ENCODE measurements at regions not wholly inside any gene's neighbourhood (a gene's known extent, or its start where the extent isn't known, plus 50 kb on each side); places are given as distances from the start of the nearest gene placed in this dataset.

GRCh38 chr20:7178004-7178403, 410.5 kb downstream of the BMP2 start:
- BruUV-seq (replicated peaks) = no TSS peak
- Histone ChIP-seq H3K18ac (ENCODE audit: low read depth, low read length) (no peak overlapping the region), H4K5ac (ENCODE audit: low read depth, low read length) (no peak overlapping the region), H2BK15ac (ENCODE audit: low read depth, low read length) (no peak overlapping the region), H3K27me3 (ENCODE audit: control insufficient read depth, insufficient read depth, low read length) (no peaks in the 10 kb centered on the region), H2AK9ac (replicated peaks; ENCODE audit: low read depth, low read length, poor library complexity) (no peak overlapping the region), H4K20me1 (ENCODE audit: insufficient read depth, low read length) (no peaks in the 10 kb centered on the region), H3K79me1 (ENCODE audit: low read depth in 1 of 2, low read length in 2 of 2) (no peaks in the 10 kb centered on the region), H3K4me2 (ENCODE audit: low read depth, low read length) (no peak overlapping the region), H3K14ac (replicated peaks; ENCODE audit: low read depth, low read length) (no peak overlapping the region), H2BK5ac (ENCODE audit: low read depth, low read length, poor library complexity, severe bottlenecking) (no peak overlapping the region), H4K91ac (ENCODE audit: insufficient read depth, low read depth, low read length) (no peak overlapping the region), H2AFZ (replicated peaks; ENCODE audit: low read length, poor library complexity) (no peak overlapping the region), H3K9ac (ENCODE audit: low read depth, low read length) (no peak overlapping the region), H2AK5ac (ENCODE audit: low read depth, low read length) (no peak overlapping the region), H3K9me1 (ENCODE audit: insufficient read depth, low read length) (no peaks in the 10 kb centered on the region), H3K27ac (ENCODE audit: insufficient read depth, low read length) (no peak overlapping the region), H3K23ac (ENCODE audit: low read depth, low read length) (no peak overlapping the region), H3K9me3 (ENCODE audit: control insufficient read depth, insufficient read depth, low read length) (0 out of 2 replicates have a peak, but pooled peaks cover 3% of the 10 kb centered on the region), H3K56ac (ENCODE audit: extremely low read depth, insufficient read depth, low read length) (no peak overlapping the region), H4K8ac (ENCODE audit: low read depth in 2 of 2, low read length in 2 of 2) (no peak overlapping the region), H2BK20ac (ENCODE audit: low read depth, low read length) (no peak overlapping the region), H3K4ac (ENCODE audit: low read depth, low read length) (no peak overlapping the region), H3K4me1 (ENCODE audit: control insufficient read depth, insufficient read depth, low read length) (no peaks in the 10 kb centered on the region), H3K36me3 (ENCODE audit: control insufficient read depth, insufficient read depth, low read length) (no peaks in the 10 kb centered on the region), H3K4me3 (ENCODE audit: insufficient read depth, low read depth, low read length) (no peak overlapping the region), H2BK120ac (ENCODE audit: low read depth, low read length) (no peak overlapping the region)
- WGBS, 2 experiments (ENCODE audit: extremely low coverage in 2 of 2, insufficient read length in 1 of 2) = no CpG with 5 or more reads among the region's 2 CpGs
- no peak for TF ChIP-seq ELK1 (IDR thresholded peaks at IDR 0.05; ENCODE audit: borderline replicate concordance, low read depth, low read length)
- no peak for TF ChIP-seq MAFK (IDR thresholded peaks at IDR 0.05; ENCODE audit: low read depth, low read length)
- TF ChIP-seq SMC3 (IDR thresholded peaks at IDR 0.05; ENCODE audit: low read depth, low read length) = no peak
- no peak for TF ChIP-seq NFE2L2 (IDR thresholded peaks at IDR 0.05; ENCODE audit: low read depth, low read length)
- TF ChIP-seq RFX5 (IDR thresholded peaks at IDR 0.05; ENCODE audit: low read depth, low read length) = no peak
- TF ChIP-seq CTCF (conservative IDR thresholded peaks at IDR 0.05; ENCODE audit: low read depth, low read length) = no peak
- no peak for TF ChIP-seq CHD1 (IDR thresholded peaks at IDR 0.05; ENCODE audit: low read depth, low read length)
- no peak for TF ChIP-seq CEBPB (IDR thresholded peaks at IDR 0.05; ENCODE audit: low read depth, low read length)
- no peak for TF ChIP-seq MAZ (IDR thresholded peaks at IDR 0.05; ENCODE audit: borderline replicate concordance, low read depth, low read length)
- TF ChIP-seq BHLHE40 (IDR thresholded peaks at IDR 0.05; ENCODE audit: low read depth, low read length) = no peak
- TF ChIP-seq USF2 (IDR thresholded peaks at IDR 0.05; ENCODE audit: low read depth, low read length) = no peak
- no peak for TF ChIP-seq POLR2A (IDR thresholded peaks at IDR 0.05; ENCODE audit: low read depth, low read length)
- no peak for TF ChIP-seq RAD21 (IDR thresholded peaks at IDR 0.05; ENCODE audit: low read length)
- TF ChIP-seq FOS (IDR thresholded peaks at IDR 0.05; ENCODE audit: low read depth, low read length) = no peak
- TF ChIP-seq RCOR1 (IDR thresholded peaks at IDR 0.05; ENCODE audit: insufficient replicate concordance, low read length) = no peak
- TF ChIP-seq MXI1 (IDR thresholded peaks at IDR 0.05; ENCODE audit: borderline replicate concordance, low read depth, low read length) = no peak
- ATAC-seq (ENCODE audit: low read depth) (no peak), DNase-seq (no peak)
- intact Hi-C loops (cut with micrococcal nuclease) = no loop called here
- ChIA-PET POLR2A (ENCODE audit: unreplicated experiment) (no interaction called here), CTCF (no interaction called here)
- dilution Hi-C loops (cut with HindIII; ENCODE audit: low sequenced_read_pairs, unreplicated experiment) = no loop called here
- in situ Hi-C loops (cut with MboI; ENCODE audit: low sequenced_read_pairs) = no loop called here
